ENCODE measurements at regions not wholly inside any gene's neighbourhood (a gene's known extent, or its start where the extent isn't known, plus 50 kb on each side); places are given as distances from the start of the nearest gene placed in this dataset.

DNA sequence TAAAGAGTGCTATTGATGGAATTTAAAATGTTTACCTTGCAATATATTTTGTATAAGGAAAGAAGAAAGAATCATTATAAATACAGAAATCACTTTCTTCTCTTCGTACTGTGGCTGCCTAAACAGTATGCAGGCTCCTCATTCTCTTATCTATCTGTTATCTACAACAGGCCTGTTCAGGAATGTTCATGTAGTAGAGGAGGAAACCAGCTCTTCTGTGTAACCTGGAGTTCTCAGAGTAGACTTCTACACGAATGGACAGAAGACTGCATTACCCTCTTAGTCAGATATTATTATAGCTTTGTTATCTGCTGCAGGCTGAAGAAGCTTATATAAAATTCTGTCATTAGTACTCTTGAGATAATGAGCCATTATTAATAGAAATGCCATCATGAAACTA lies 1225.9 kb upstream of the CNTN5 start:
- DNase-seq (ENCODE audit: low read depth in 2 of 3, low spot score in 2 of 3) = no peak

DNA sequence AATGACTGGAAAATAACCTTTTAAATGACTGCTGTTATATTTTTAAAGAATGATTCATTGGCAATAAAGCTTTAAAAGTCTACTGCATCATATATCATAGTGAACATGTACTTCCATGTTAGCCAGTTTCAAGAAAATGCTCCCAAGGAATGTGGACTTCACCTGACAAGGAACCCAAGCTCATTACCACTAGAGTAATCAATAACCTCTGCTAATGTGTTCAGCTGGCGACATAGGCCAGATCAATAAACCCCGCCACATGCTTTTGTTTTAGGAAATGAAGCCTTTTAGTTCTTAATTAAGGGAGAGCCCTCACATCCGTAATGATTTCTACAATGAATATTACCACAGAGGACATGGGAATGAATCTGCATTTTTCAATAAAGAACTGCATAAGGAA lies 1219.9 kb upstream of the CNTN5 start:
- no peak for DNase-seq (ENCODE audit: low read depth in 2 of 3, low spot score in 2 of 3)

DNA sequence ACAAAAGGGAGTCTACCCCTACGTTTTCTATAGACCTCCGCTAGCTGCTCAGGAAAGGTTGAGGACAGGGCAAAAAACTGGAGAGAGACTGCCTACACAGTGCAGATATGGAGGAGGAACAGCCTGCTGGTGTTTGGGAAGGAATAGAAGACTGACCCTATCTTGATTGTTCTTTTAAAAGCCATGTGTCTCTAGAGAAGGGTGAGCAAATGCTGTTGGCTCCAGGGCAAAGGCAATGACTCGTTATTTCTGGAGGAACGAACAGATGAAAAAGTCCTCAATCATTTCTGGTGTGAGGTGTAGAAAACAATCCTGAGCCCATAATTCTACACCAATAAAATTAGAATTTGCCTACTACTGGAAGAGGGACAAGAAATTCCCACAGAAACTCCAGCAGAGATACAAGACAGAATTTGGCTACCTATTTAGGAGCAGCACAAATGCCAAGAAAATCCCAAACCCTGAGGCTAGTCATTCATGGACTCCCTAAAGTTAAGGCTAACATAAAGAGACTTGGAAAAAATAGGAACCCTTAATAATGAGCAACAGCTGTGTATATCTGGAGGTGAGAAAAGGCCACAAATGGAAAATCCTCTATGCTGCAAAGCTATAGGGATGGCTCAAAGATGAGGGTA lies 1206.3 kb upstream of the CNTN5 start:
- DNase-seq (ENCODE audit: low read depth in 2 of 3, low spot score in 2 of 3) = no peak

DNA sequence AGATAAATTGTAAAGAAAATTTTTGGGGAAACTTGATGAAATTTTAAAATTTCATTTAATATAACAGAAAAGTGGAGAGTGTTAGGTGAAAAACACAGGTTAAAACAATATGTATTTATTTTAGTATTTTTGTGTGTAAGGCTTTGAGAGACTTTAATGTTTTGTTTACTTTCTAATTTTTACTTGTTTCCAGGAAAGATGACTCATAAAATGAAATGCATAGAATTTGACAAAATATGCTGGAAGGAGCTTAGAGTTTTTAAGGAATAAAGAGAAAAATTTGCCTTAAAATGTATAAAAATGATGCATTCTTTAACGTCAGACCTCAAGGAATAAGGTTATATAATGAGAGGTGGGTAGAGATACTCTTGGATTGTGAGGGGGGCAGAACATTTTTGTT lies 1205.1 kb upstream of the CNTN5 start:
- DNase-seq (ENCODE audit: low read depth in 2 of 3, low spot score in 2 of 3) = no peak

DNA sequence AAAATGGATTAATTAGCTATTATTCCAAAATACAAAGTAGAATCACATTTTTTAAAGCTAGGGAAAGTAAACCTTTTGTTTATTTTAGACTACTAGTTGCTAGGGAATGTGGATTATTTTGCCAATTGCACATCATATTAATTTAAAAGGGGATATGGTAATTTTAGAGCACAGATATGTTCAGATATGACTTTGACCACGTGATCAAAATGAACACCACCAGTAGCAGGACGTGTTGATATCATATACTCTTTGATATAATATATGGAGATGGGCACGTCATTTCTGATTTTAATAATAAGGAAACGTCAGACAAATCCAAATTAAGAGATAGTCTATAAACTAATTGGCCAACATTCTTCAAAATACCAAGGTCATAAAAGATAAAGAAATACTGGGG lies 1188.3 kb upstream of the CNTN5 start:
- no peak for DNase-seq (ENCODE audit: low read depth in 2 of 3, low spot score in 2 of 3)

DNA sequence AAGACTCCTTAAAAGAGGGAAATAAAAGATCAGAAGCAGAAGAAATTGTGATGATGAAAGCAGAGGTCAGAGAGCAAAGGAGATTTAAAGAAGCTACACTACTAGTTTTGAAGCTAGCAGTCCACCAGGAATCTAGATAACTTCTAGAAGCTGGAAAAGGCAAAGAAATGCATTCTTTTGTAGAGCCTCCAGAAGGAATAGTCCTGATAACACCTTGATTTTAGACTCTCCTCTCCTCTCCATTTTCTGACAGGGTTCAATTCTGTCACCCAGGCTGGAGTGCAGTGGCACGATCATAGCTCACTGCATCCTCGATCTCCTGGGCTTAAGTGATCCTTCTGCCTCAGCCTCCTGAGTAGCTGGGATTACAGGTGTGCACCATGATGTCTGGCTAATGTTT lies 1187.3 kb upstream of the CNTN5 start:
- DNase-seq (ENCODE audit: low read depth in 2 of 3, low spot score in 2 of 3) = no peak

DNA sequence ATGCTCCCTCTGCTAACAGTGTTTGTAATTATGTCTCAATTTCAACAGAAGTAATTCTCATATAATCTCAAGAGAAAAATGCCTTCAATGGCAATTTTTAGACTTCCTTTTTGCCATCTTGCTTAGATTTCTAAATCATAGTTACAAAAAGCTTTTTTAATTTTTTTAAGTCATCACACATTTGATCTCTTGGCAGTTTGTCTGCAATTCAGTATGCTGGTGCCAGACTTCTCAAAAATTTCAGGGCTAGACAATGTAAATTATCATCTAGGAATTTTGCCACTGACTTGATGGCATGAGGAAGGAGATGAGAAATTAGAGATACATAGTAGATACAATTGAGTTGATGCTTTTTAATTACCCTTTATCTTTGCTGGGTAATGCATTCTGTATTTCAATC lies 1176.7 kb upstream of the CNTN5 start:
- DNase-seq (ENCODE audit: low read depth in 2 of 3, low spot score in 2 of 3) = no peak

DNA sequence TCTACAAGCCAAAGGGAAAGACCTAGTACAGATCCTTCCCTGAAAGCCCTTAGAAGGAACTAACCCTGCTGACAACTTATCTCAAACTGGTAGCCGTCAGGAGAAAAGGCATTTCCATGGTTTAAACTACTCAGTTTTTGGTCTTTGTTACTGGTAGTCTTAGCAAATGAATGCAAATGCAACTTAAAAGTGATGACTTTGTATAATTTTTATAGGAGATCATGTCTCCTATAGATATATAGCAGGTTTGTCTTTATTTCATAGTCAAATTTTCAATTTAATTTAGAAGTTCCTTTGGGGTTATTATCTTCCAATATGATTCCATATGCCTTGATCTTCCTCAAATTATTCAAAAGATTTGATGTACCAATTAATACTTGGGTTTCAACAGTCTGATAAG lies 1173.0 kb upstream of the CNTN5 start:
- no peak for DNase-seq (ENCODE audit: low read depth in 2 of 3, low spot score in 2 of 3)

DNA sequence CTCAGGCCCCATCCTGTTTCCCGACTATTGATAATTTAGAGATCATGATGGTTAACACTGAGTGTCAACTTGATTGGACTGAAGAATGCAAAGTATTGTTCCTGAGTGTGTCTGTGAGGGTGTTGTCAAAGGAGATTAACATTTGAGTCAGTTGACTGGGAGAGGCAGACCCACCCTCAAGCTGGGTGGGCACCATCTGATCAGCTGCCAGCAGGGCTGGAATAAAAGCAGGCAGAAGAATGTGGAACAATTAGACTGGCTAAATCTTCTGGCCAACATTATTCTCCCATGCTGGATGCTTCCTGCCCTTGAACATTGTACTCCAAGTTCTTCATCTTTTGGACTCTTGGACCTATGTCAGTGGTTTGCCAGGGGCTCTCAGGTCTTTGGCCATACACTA lies 1170.0 kb upstream of the CNTN5 start:
- no peak for DNase-seq (ENCODE audit: low read depth in 2 of 3, low spot score in 2 of 3)

DNA sequence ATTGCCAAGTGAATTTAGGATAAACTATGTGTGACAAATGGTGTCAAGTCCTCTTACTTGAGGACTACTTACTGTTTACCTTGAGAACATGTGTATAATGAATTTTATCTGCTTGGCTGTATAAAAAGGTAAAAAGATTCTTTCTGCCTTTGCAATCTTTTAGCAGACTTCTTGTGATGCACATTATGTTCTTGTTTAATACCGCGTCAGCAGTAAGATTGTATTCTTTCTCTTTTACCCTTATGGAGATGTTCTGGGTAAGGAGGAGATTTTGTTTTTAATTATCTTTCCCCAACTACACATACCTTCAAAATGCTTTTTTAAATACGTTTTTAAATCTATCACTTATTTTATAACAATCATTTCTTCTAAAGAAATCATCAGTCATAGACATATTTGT lies 1166.4 kb upstream of the CNTN5 start:
- DNase-seq (ENCODE audit: low read depth in 2 of 3, low spot score in 2 of 3) = no peak

DNA sequence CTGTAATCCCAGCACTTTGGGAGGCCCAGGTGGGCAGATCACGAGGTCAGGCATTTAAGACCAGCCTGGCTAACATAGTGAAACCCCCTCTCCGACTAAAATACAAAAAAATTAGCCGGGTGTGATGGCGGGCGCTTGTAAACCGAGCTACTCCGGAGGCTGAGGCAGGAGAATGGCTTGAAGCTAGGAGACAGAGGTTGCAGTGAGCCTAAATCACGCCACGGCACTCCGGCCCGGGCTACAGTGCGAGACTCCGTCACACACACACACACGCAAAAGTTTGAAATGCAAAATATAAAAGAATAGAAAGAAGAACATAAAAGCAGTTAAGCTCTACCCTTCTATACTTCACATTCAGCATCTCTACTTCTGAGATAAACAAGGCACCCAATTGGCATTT lies 1165.9 kb upstream of the CNTN5 start:
- DNase-seq (ENCODE audit: low read depth in 2 of 3, low spot score in 2 of 3) = no peak

DNA sequence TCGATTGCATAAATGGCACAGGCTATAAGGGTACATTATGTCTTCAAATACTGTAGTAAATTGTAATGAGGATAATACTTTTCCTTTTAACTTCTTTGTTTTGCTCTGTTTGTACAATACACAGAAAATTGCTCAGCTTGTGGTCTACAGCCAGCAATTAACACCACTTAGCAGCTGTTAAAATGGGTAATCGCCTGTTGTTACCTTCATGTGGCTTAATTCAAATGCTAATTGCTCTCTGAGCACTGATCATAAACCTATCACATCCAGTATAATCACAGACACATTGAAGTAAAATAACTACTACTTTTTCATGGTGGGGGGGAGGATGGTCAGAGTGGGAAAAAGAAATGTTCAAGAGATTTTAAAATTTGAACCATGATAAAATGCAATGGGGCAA lies 1164.1 kb upstream of the CNTN5 start:
- no peak for DNase-seq (ENCODE audit: low read depth in 2 of 3, low spot score in 2 of 3)

DNA sequence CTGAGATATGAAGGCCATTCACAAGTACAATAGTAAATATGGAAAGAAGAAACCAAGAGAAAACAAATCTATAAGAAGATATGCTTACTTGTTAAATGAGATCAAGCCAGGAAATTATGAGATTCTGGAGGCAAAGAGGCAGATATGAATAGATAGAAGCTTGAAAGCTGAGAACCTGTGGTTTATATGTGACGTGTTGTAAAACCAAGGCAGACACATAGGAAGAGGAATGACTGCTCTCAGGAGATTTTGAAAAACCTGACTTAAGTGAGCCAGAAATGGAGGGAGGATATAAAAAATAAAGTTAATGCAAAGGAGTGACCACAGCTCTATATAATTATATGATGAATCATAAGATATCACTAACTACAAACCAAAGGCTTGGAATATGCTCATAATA lies 1160.5 kb upstream of the CNTN5 start:
- DNase-seq (ENCODE audit: low read depth in 2 of 3, low spot score in 2 of 3) = no peak

DNA sequence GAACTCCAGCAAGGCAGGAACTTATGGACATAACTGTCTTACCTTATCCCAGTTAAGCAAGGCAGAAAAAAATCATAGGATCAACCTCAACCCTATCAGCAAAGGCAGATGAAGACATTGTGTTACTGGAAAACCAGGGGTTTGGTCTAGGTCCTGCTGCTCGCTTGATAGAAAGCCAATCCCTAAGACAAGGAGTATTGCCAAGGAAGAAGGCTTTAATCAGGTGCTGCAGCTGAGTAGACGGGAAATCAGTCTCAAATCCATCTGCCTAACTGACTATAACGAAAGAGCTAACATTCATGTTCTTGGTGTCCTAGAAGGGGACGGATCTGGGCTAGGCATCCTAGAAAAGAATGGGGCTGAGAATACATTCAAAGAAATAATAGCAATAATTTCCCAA lies 1158.7 kb upstream of the CNTN5 start:
- no peak for DNase-seq (ENCODE audit: low read depth in 2 of 3, low spot score in 2 of 3)

DNA sequence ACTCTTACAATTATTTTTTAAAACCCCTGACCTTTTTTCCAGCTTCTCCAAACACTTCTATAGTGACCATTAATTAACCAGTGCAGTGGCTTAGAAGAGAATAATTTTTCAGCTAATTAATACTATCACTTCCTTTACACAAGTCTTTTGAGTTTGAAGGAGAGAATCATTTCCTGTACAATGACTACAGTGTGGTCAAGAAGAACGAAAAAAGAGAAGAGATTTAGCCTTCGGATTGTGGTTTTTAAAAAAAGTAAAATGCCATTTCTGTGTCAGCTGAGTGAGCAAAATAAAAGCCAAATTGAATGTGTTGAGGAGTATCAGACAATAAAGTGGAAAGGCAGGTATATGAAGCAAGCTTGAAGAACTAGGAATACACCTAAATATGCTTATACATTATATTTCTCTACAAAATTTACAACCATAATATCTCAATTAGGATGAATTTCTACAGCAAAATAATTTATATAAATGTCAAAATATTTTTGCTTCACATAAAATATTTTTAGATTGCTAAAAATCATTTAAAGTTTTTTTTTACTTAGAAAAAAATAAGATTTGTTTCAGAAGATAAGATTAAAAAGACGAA lies 1155.2 kb upstream of the CNTN5 start:
- DNase-seq (ENCODE audit: low read depth in 2 of 3, low spot score in 2 of 3) = no peak

DNA sequence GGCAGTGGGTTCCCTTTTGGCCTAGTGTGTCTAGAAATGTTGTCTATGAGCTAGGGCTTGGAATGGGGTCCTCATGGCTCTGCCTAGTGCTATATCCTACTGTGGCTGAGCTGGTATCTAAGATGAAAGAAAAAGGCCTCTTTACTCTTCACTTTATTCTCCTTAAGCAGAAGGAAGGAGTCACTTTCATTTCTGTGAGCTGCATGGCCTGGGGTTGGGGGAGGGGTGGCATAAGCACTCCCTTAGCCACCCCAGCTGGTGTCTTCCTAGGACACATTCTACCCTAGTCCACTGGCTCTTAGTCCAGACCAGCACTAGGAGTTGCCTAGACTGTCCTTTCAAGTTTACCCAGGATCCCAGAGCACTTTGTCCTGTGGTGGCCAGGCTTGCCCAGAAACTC lies 1148.9 kb upstream of the CNTN5 start:
- DNase-seq (ENCODE audit: low read depth in 2 of 3, low spot score in 2 of 3) = no peak

DNA sequence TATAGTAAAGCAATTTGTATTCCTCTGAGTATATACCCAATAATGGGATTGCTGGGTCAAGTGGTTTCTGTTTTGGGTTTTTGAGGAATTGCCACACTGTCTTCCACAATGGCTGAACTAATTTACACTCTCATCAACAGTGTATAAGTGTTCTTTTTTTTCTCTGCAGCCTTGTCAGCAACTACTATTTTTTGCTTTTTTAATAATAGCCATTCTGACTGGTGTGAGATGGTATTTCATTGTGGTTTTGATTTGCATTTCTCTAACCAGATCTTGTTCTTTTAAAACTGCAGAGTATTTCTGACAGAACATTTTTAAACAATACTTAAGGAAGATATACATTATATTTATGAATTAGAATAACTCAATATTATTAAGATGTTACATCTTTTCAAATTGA lies 1140.5 kb upstream of the CNTN5 start:
- no peak for DNase-seq (ENCODE audit: low read depth in 2 of 3, low spot score in 2 of 3)

DNA sequence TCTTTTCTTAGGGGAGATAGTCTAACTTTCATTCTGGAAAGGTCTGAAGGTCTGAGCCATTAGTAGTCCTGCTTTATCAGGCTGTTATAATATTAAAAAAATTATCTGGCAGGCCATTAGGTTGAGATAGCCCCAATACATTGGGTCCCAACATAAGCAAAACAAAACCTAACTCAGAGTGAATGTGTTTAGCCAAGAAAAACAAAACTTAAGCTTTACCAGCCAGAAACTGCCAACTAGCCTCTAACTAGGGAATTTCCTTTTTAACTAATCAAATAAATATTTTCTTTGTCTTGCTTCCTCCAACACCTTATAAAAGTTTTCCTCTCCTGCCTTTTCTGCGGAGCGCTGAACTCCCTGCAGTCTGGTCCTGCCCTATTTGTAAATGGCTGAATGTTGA lies 1137.7 kb upstream of the CNTN5 start:
- DNase-seq (ENCODE audit: low read depth in 2 of 3, low spot score in 2 of 3) = no peak

DNA sequence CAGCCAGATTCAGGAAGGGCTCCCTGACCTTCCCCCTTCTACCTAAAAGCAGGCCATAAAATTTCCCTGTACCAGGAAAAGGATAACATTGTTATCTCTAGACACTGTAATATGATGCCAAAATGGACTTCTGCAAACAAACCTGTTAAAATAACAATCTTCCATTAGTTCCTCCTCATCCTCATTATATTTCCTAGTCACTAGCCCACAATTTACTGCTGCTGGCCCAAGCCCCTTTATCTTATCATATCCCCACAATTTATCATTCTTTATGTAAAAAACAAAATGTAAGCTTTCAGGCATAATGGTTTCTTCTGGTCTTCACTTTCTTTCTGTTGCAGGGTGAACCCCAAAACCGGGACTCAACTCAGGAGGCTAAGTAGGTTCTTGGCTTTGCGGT lies 1132.1 kb upstream of the CNTN5 start:
- no peak for DNase-seq (ENCODE audit: low read depth in 2 of 3, low spot score in 2 of 3)

DNA sequence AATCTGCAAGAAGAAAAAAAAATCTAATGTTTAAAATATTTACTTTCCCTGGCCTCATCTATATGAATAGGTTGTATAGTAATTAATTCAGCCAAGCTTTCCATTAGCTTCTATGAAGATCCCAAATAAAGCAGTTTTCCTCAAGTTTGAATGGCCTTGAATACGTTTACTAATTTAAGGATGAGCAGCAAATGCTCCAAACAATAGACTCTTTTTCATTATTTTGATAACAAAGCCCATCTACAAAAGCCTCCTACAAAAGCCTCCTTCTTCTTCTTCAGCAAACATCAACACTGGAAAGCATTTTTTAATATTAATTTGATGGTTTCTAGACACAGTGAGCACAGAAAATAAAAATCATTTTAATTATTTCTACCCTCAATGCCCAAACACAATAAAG lies 1130.3 kb upstream of the CNTN5 start:
- DNase-seq (ENCODE audit: low read depth in 2 of 3, low spot score in 2 of 3) = no peak

DNA sequence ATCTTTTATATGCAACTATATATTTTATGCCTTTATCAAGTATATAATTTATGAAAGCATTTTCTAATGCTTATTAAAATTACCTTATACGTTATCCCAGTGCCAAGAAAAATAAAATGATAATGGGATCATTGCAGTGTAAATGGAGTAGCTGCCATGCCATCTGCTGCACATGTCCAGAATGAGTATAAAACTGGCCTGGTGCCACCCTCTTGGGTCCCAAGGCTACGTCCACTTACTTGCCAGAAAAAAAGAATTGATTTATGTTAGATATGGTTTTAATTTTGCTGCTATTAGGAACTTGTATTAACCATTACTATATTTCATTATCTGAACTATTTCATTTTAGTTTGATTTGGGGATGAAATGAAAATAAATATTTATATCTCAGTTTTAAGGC lies 1127.1 kb upstream of the CNTN5 start:
- no peak for DNase-seq (ENCODE audit: low read depth in 2 of 3, low spot score in 2 of 3)

DNA sequence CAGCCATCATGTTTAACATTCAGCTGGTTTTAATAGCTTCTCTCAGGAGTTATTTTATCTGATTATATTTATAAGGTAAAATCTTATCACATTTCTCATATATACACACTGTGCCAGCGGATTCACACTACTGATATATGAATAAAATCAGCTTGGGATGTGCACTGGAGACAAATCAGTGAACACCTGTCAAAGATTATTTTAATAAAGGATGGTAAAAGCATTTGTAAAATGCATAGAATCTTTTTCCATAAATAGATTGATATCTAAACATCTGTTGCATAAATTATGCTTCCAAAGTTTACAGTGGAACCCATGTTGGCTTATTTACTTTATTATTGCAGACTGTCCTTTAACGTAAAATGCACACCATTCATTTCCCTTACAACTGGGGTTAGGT lies 1125.8 kb upstream of the CNTN5 start:
- no peak for DNase-seq (ENCODE audit: low read depth in 2 of 3, low spot score in 2 of 3)

DNA sequence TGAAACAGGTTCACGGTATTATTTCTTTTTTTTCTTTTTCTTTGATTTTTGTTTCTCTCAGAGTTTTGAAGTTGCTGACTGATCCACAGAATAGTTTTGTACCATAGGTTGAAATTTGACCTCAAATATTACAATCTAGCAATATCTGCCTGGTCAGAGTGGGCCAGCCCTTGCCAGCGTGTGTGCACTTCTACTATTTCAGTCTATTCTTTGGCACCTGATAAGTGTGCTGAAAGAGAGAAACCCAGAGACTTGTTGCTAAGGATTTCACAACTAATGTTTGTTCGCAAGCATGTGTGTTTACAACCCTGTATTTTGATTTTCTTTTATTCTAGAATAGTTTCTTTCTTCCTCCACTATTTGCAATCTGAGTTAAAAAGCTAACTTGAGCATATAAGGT lies 1125.2 kb upstream of the CNTN5 start:
- no peak for DNase-seq (ENCODE audit: low read depth in 2 of 3, low spot score in 2 of 3)
